IPS-NIHi11 (cell line): ENCODE measurements at regions not wholly inside any gene's neighbourhood (a gene's known extent, or its start where the extent isn't known, plus 50 kb on each side); places are given as distances from the start of the nearest gene placed in this dataset.

ENCODE experiments used
- DNase-seq: peaks from one replicate; pipeline ENCODE4 v3.0.0; 2012; ENCODE audit warnings: mixed read lengths, low spot score

DNA sequence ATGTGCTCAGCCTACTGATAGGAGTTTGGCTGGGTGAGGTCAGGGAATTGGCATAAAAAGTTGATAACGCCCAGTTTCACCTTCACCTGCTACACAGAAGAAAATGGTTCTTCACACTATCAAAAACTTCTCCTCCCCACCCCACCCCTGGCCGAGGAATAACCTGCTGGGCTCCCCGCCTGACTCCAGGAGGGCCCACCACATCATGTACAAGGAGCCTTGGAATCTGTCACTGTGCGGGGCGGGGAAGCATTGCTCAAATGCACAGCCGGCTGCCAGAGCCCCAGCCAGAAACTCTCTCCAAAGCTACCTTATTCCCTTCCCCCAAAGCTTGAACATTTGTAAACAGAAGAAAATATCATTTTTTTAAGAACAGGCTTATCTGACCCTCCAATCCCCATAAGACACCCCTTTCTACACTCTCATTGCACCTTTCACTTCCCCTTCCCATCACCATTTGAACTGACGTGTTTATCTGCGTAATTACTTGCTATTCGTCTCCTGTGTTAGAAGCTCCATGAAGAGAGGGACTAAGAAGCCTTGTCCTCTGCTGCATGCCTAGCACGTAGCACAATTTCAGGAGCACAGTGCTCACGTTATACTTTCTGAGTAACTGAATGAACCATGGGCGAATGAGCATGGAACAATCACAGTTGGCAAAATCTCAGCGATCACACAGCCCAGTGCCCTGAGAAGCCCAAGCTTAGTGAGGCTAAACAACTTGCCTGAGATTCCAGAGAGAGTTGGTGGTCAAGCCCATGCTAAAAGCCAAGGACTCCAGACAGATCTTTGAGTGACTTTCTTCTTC, 82.9 kb downstream of the HES1 start:
- no peak for DNase-seq

GRCh38 chr3:194219826-194220410, 84.0 kb downstream of the HES1 start:
- no peak for DNase-seq

GRCh38 chr3:194220901-194221326, 85.0 kb downstream of the HES1 start:
- no peak for DNase-seq

DNA sequence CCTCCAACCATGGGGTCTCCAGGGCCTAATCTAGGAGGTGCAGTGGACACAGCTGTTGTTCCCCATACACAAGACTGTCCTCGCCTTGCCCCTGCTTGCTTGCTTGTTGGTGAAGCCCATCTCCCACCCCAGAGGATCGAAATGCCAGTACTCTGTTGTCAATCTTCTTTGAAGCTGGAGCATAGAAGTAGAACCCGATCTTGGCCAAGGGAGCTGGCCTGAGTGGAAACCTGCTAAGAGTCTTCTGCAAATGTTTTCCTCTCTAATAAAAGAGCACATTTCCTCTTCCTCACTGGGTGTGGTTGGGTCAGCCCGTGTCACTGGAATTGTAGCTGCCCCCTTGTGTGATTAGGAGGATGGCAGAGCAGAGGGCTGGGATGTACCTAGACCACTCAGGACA, 85.4 kb downstream of the HES1 start:
- DNase-seq = no peak

DNA sequence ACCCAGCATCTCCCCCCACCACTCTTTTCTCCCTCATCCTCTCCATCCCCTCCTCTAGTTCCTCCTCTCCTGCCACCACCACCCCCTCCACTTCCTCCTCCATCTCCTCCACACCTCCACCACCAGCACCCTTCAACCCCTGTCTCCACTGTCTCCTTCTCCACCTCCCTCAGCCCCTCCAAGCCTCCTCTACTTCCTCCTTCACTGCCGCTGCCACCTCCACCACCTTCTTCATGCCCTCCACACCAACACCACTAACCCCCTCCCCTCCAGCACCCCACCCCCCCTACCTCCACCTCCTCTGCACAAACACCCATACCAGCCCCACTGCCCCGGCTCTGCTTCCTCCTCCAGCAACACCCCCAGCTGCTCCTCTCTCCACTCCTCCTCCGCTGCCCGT, 88.0 kb downstream of the HES1 start:
- DNase-seq = no peak

DNA sequence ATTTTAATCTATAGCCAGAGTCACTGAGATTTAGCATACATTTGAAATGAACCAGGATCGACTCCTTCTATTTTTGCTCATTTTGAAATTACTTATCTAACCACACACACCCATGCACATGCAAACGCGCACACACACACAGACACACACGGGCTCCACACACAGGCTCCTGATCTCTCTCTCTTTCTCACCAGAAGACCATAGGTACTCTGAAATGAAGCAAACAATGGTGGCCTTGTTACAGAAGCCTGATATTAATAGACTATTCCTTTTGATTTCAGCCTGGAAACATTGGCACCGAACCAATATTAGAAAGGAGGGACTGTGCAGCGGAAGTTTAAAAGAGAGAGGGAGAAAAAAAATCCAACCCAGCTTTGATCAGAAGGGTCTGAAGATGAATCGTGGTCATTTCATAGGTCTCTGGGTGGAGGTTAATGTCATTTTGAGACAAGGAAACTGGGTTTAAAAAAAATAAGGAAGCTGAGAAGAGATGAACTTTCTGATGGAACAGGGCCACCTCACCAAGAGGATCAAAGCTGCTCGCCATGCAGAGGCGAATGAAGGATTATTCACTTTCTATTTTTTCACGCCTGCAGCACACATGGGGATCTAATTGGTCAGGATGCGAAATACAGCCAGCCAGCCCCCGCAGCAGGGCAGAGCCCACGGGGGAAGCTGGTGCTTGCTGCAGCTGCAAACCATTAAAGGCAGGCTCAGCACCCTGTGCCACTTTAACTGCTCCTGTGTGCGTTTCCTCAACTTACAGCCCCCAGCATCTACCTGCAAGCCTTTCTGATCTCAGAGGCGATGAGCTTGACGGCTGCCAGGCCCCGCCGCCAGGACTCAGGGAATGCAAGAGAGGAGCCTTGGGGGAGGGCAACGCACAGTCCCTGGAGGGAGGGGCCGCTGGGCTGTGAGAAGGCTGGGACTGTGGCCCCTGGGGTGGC, 88.8 kb downstream of the HES1 start:
- DNase-seq = peak; percentile 51

DNA sequence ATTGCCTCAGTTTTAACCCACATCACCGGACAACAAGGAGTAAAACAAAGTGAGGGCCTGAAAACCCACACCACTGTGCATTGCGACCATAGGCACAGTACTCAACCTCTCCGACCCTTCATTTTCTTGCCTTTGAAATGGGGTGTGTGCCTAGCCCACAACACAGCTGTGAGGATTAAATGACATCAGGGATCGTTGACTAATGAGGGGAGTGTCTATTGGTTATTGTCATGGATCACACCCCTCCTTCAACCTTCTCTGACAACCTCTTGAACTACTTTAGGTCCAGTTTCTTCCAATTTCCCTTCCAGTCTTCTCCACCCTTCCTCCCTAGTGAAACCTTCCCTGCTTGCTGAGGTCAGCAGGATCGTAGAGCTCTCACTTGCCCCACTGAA, 89.5 kb downstream of the HES1 start:
- no peak for DNase-seq

- no peak for DNase-seq
Observed at GRCh38 chr3:194225988-194226663, 90.2 kb downstream of the HES1 start.

DNA sequence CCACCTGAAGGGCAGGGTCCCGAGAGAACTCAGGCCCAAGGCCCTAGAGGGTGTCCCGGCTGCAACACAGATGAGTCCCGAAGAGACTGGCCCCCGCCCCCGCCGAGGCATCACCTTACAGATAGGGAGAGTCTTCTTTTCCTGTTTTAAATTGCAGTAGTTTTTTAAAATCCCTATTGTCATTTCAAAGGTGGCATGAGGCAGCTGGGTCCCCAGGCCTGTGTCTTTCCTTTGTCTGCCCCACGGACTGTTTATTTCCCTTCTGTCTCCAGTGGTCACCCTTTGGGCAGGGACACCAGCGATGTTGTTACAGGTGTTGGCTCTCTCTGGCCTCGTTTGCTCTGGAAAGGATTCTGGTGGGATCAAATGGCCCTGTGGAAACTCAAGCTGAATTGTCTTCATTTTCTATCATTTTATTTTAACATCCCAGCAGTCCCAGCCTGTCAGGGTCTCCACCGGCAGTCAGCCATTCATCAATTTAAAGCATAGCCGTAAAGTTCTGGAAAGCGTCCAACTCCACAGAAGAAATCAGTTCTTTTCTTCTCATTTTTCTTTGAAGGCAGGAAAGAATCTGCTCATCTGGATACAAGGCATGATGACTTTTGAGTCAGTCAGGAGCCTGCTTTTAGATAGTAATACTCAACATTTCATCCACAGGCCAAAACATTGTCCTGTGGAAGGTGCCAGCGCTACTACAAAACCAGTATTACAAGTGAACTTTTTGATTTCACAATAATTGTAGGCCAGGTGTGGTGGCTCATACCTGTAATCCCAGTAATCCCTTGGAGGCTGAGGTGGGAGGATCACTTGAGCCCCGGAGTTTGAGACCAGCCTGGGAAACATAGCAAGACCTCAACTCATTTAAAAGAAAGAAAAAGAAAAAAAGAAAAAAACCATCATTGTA, 96.2 kb downstream of the HES1 start:
- DNase-seq = peak; percentile 58

GRCh38 chr3:194233150-194233549, 97.2 kb downstream of the HES1 start:
- no peak for DNase-seq

DNA sequence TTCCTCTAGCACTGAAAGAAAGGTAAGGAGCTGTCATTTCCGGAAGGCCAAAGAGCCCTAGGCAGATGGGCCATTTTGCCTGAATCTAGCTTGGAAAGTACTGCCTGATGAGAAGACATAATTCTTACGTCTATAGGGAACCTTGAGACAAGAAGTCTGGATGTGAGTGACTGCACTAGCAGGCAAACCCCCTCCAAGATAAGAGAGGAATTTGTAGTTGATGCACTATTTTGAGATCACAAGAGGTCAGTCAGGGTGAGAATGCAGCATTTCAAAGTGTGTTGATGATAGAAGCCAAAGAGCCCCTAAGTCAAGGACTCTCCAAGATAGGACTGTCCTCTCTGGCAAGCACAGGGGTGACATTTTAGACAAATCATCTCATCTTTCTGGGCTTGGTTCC, 99.2 kb downstream of the HES1 start:
- DNase-seq = no peak

DNA sequence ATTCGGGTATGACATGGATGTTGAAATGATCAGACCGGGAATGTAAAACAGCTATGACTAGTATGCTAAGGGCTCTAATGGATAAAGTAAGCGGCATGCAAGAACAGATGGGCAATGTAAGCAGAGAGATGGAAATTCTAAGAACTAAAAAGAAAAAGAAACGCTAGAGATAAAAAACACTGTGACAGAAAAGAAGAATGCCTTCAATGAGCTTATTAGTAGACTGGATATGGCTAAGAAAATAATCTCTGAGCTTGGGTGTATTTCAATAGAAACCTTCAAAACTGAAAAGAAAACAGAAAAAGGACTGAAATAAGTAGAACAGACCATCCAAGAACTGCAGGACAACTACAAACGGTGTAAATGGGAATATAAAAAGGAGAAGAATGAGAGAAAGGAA, 101.2 kb downstream of the HES1 start:
- DNase-seq = no peak

DNA sequence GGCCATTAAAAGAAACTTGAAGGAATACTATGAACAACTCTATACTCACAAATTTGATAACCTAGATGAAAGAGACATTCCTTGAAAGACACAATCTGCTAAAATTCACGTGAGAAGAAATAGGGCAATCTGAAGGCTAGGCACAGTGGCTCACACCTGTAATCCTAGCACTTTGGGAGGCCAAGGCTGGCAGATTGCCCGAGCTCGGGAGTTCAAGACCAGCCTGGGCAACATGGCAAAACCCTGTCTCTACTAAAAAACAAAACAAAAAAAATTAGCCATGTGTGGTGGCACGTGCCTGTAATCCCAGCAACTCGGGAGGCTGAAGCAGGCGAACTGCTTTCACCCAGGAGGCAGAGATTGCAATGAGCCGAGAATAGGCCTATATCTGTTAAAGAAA, 104.8 kb downstream of the HES1 start:
- DNase-seq = no peak

- no peak for DNase-seq
Observed at GRCh38 chr3:194243172-194243837, 107.4 kb downstream of the HES1 start.

- DNase-seq = no peak
Observed at GRCh38 chr3:194244167-194244566, 107.0 kb downstream of the CPN2 start.

GRCh38 chr3:194245474-194245873, 105.7 kb downstream of the CPN2 start:
- no peak for DNase-seq

- DNase-seq = peak; percentile 57
Observed at GRCh38 chr3:194245975-194246561, 105.1 kb downstream of the CPN2 start.

DNA sequence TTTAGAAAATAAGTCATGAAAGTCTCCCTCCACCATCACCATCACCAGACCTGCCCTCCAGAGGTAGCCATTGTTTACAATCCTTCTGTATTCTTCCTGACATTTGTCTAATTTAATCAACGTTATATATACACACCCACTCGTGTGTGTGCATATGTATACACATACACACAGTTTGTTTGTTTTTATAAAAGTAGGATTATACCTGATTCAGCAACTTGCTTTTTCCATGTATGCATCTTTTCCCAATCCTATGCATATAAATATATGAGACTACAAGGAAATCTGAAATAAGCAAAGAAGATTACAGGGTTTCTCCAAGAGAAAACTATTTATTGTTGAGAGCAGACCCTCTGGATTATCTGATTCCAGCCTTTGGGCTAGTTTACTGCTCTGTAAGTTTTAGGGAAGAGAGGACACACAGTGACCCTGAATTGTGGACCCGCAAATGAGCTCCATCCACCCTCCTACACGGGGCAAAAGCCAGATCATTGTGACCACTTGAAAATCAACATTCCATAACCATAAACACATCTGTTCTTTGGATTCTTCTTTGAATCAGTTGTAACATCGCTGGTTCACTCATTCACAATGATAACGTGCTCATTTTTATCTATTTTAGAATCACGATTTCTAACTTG, 104.3 kb downstream of the CPN2 start:
- no peak for DNase-seq

DNA sequence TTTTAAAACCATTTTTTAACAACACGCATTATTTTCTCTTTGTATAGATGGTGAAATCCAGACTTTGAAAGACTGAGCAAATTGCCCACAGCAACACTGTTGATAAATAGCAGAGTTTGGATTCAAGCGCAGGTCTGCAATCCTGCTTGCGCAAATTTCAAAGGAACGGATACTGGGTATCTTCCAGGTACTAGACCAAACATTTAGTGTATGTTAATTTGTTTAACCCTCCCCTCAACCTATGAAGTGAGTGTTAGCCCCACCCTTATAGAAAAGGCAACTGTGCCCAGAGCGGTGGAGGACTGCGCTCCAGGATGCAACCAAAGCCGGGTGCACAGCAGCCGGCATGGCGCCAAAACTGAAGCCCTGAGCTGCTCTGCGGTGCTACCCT, 103.8 kb downstream of the CPN2 start:
- no peak for DNase-seq
